Testis (tissue), 2 donors: ENCODE measurements at regions not wholly inside any gene's neighbourhood (a gene's known extent, or its start where the extent isn't known, plus 50 kb on each side); places are given as distances from the start of the nearest gene placed in this dataset.

Source experiments
- DNase-seq: peaks from one replicate; pipeline ENCODE4 v3.0.0-alpha.2; 2019
- H3K27ac ChIP-seq, 2 donors: fragments of 200-600 bp; sonication (generic); one replicate each; pipeline ENCODE4 v1.5.1; 2019
- H3K27me3 ChIP-seq: fragments of 200-600 bp; sonication (generic); one replicate; pipeline ENCODE4 v1.5.1; 2019
- H3K36me3 ChIP-seq: fragments of 200-600 bp; sonication (generic); one replicate; pipeline ENCODE4 v1.5.1; 2017; ENCODE audit warnings: low read depth; ENCODE audit errors: missing control alignments
- H3K4me1 ChIP-seq: fragments of 200-600 bp; sonication (generic); one replicate; pipeline ENCODE4 v1.5.1; 2019
- H3K4me3 ChIP-seq, 2 donors: fragments of 200-600 bp; sonication (generic); one replicate each; pipeline ENCODE4 v1.5.1; 2017 to 2019
- H3K9me3 ChIP-seq: fragments of 200-600 bp; sonication (generic); one replicate; pipeline ENCODE4 v1.5.1; 2017
- CTCF ChIP-seq, 3 experiments: fragments of 450-650 bp in 2 of 3; fragments of 200-600 bp in 1 of 3; sonication (generic) in 1 of 3; IDR thresholded peaks; one replicate each; pipeline ENCODE4 v1.5.1; 2016 to 2019; ENCODE audit warnings: antibody characterized with exemption in 3 of 3, mild to moderate bottlenecking in 2 of 3, moderate library complexity in 1 of 3
- POLR2A ChIP-seq: fragments of 450-650 bp; IDR thresholded peaks from one replicate; pipeline ENCODE4 v1.6.1; 2017; ENCODE audit warnings: antibody characterized with exemption, mild to moderate bottlenecking, moderate library complexity
- WGBS, 2 donors: methylation state at CpG; one replicate each; pipeline ENCODE4 v1.1.5; 2018; 5-methylcytosine and 5-hydroxymethylcytosine counted together
- intact Hi-C: fragments of 100-400 bp; cut with DNase I; formaldehyde crosslinking; loops from one replicate; pipeline ENCODE4 v1.15.1; 2023; ENCODE audit warnings: low total_unique reads

- intact Hi-C loops, result no loop called here
- no peak overlapping the region for H3K27ac ChIP-seq
- no peaks in the 10 kb centered on the region for H3K27me3 ChIP-seq
- no peaks in the 10 kb centered on the region for H3K36me3 ChIP-seq
- WGBS, 2 donors, result 86 to 91% methylated on average over 13 to 15 of the region's 15 CpGs
- no peak overlapping the region for H3K4me3 ChIP-seq
- H3K9me3 ChIP-seq, result no peaks in the 10 kb centered on the region
- no peak for DNase-seq
- TF ChIP-seq POLR2A (no peak), CTCF (IDR thresholded peaks at IDR 0.05) (no peak)
- no peaks in the 10 kb centered on the region for H3K4me1 ChIP-seq
These were observed 126.4 kb downstream of the RPLP1 start for GRCh38 chr15:69578787-69579583.

GRCh38 chr15:69579950-69580618, 127.5 kb downstream of the RPLP1 start:
- H3K27me3 ChIP-seq, result no peaks in the 10 kb centered on the region
- H3K9me3 ChIP-seq, result no peaks in the 10 kb centered on the region
- TF ChIP-seq POLR2A, result no peak
- TF ChIP-seq CTCF (IDR thresholded peaks at IDR 0.05), result no peak
- no peak overlapping the region for H3K27ac ChIP-seq
- no peaks in the 10 kb centered on the region for H3K36me3 ChIP-seq
- intact Hi-C loops, result no loop called here
- 81 to 91% methylated on average over 7 of the region's 7 CpGs for WGBS, 2 donors
- DNase-seq, result no peak
- no peaks in the 10 kb centered on the region for H3K4me1 ChIP-seq
- no peak overlapping the region for H3K4me3 ChIP-seq

GRCh38 chr15:69583626-69584025, 131.0 kb downstream of the RPLP1 start:
- intact Hi-C loops, result no loop called here
- no peaks in the 10 kb centered on the region for H3K27me3 ChIP-seq

GRCh38 chr15:69585937-69586336, 133.3 kb downstream of the RPLP1 start:
- peaks cover 10% of the 10 kb centered on the region for H3K4me1 ChIP-seq
- intact Hi-C loops, result no loop called here
- no peak overlapping the region for H3K27ac ChIP-seq
- H3K4me3 ChIP-seq, result no peak overlapping the region
- DNase-seq, result no peak
- H3K9me3 ChIP-seq, result no peaks in the 10 kb centered on the region
- TF ChIP-seq CTCF (IDR thresholded peaks at IDR 0.05), result no peak
- 64 to 75% methylated on average over 3 of the region's 3 CpGs for WGBS, 2 donors
- H3K27me3 ChIP-seq, result no peaks in the 10 kb centered on the region
- no peaks in the 10 kb centered on the region for H3K36me3 ChIP-seq

More at GRCh38 chr15:69583626-69584025, 131.0 kb downstream of the RPLP1 start:
- Histone ChIP-seq H3K9me3 (no peaks in the 10 kb centered on the region), H3K4me3 (no peak overlapping the region), H3K36me3 (no peaks in the 10 kb centered on the region), H3K4me1 (peaks cover 10% of the 10 kb centered on the region), H3K27ac (no peak overlapping the region)
- no peak for DNase-seq
- WGBS, 2 donors, result 74% methylated on average over 3 of the region's 3 CpGs
- TF ChIP-seq POLR2A, result no peak
- TF ChIP-seq CTCF (IDR thresholded peaks at IDR 0.05), result no peak
